Suprapubic skin (tissue), 4 donors: ENCODE measurements at regions not wholly inside any gene's neighbourhood (a gene's known extent, or its start where the extent isn't known, plus 50 kb on each side); places are given as distances from the start of the nearest gene placed in this dataset.

ENCODE experiments used
- DNase-seq, 2 donors: peaks; one replicate each; pipeline ENCODE4 v3.0.0-alpha.2; 2019; ENCODE audit warnings: low spot score in 2 of 2
- H3K27ac ChIP-seq: fragments of 200-600 bp; sonication (generic); one replicate; pipeline ENCODE4 v1.5.1; 2019
- H3K27me3 ChIP-seq: fragments of 200-600 bp; sonication (generic); one replicate; pipeline ENCODE4 v1.5.1; 2019
- H3K36me3 ChIP-seq: fragments of 200-600 bp; sonication (generic); one replicate; pipeline ENCODE4 v1.5.1; 2019
- H3K4me1 ChIP-seq: fragments of 200-600 bp; sonication (generic); one replicate; pipeline ENCODE4 v1.5.1; 2019
- H3K4me3 ChIP-seq: fragments of 200-600 bp; sonication (generic); one replicate; pipeline ENCODE4 v1.5.1; 2019; ENCODE audit warnings: mild to moderate bottlenecking
- H3K9me3 ChIP-seq: fragments of 200-600 bp; sonication (generic); one replicate; pipeline ENCODE4 v1.5.1; 2019
- CTCF ChIP-seq, 2 donors: fragments of 200-600 bp in 1 of 2; fragments of 450-650 bp in 1 of 2; sonication (generic) in 1 of 2; IDR thresholded peaks; one replicate each; pipeline ENCODE4 v1.5.1; 2016 to 2019; ENCODE audit warnings: antibody characterized with exemption in 2 of 2, mild to moderate bottlenecking in 1 of 2, moderate library complexity in 1 of 2
- EP300 ChIP-seq: sonication (generic); formaldehyde crosslinking; IDR thresholded peaks from one replicate; pipeline ENCODE4 v1.6.1; 2017; ENCODE audit warnings: antibody characterized with exemption
- POLR2A ChIP-seq, 2 donors: fragments of 450-650 bp; IDR thresholded peaks; one replicate each; pipeline ENCODE4 v1.6.1; 2017; ENCODE audit warnings: antibody characterized with exemption in 2 of 2, mild to moderate bottlenecking in 2 of 2, moderate library complexity in 2 of 2
- POLR2AphosphoS5 ChIP-seq, 3 donors: sonication (generic); formaldehyde crosslinking; IDR thresholded peaks; one replicate each; pipeline ENCODE4 v1.6.1; 2017; ENCODE audit warnings: antibody characterized with exemption in 3 of 3
- WGBS: methylation state at CpG from one replicate; pipeline ENCODE4 v1.1.5; 2018; 5-methylcytosine and 5-hydroxymethylcytosine counted together

- peaks cover 25% of the 10 kb centered on the region for H3K4me1 ChIP-seq
- H3K4me3 ChIP-seq: no peak overlapping the region
- peak overlapping the region; percentile 57 for H3K27ac ChIP-seq
- no peaks in the 10 kb centered on the region for H3K27me3 ChIP-seq
- WGBS: 33% methylated on average over 4 of the region's 4 CpGs
- TF ChIP-seq EP300 (no peak), CTCF (IDR thresholded peaks at IDR 0.05) (peak in 1 of 2 donors; percentile 3)
- DNase-seq: no peak
- H3K9me3 ChIP-seq: no peaks in the 10 kb centered on the region
- H3K36me3 ChIP-seq: no peaks in the 10 kb centered on the region
Measured at GRCh38 chr4:151962138-151962823, 201.5 kb upstream of the GATB start.

- no peak for DNase-seq
- Histone ChIP-seq H3K4me3 (no peak overlapping the region), H3K27ac (peak overlapping the region; percentile 57), H3K4me1 (peaks cover 25% of the 10 kb centered on the region), H3K36me3 (no peaks in the 10 kb centered on the region), H3K27me3 (no peaks in the 10 kb centered on the region), H3K9me3 (no peaks in the 10 kb centered on the region)
- TF ChIP-seq POLR2AphosphoS5 (IDR thresholded peaks at IDR 0.05) (no peak), EP300 (no peak)
- WGBS: 55% methylated on average over 2 of the region's 2 CpGs
Measured at GRCh38 chr4:151961456-151961855, 200.6 kb upstream of the GATB start.

- Histone ChIP-seq H3K27ac (peak overlapping the region; percentile 62), H3K36me3 (no peaks in the 10 kb centered on the region), H3K4me1 (peaks cover 25% of the 10 kb centered on the region), H3K9me3 (no peaks in the 10 kb centered on the region), H3K27me3 (no peaks in the 10 kb centered on the region), H3K4me3 (no peak overlapping the region)
- DNase-seq: no peak
- TF ChIP-seq CTCF (IDR thresholded peaks at IDR 0.05) (no peak), POLR2AphosphoS5 (IDR thresholded peaks at IDR 0.05) (no peak), POLR2A (IDR thresholded peaks at IDR 0.05) (no peak), EP300 (no peak)
- 34% methylated on average over 11 of the region's 11 CpGs for WGBS
Measured at GRCh38 chr4:151960449-151961230, 199.8 kb upstream of the GATB start.

GRCh38 chr4:151957153-151957552 is 196.3 kb upstream of the GATB start:
- peaks cover 18% of the 10 kb centered on the region for H3K4me1 ChIP-seq
- no peaks in the 10 kb centered on the region for H3K27me3 ChIP-seq
- H3K36me3 ChIP-seq: no peaks in the 10 kb centered on the region
- WGBS: 70% methylated on average over 5 of the region's 5 CpGs
- no peak overlapping the region for H3K4me3 ChIP-seq
- H3K27ac ChIP-seq: no peak overlapping the region
- H3K9me3 ChIP-seq: no peaks in the 10 kb centered on the region
- TF ChIP-seq POLR2A (IDR thresholded peaks at IDR 0.05): no peak
- TF ChIP-seq CTCF (IDR thresholded peaks at IDR 0.05): no peak
- no peak for TF ChIP-seq POLR2AphosphoS5 (IDR thresholded peaks at IDR 0.05)
- TF ChIP-seq EP300: no peak
- DNase-seq: no peak

GRCh38 chr4:151955721-151956380 is 195.0 kb upstream of the GATB start:
- Histone ChIP-seq H3K4me3 (no peak overlapping the region), H3K4me1 (peaks cover 5% of the 10 kb centered on the region), H3K9me3 (no peaks in the 10 kb centered on the region), H3K36me3 (no peaks in the 10 kb centered on the region), H3K27me3 (no peaks in the 10 kb centered on the region), H3K27ac (no peak overlapping the region)
- DNase-seq: no peak
- 89% methylated on average over 5 of the region's 5 CpGs for WGBS
- TF ChIP-seq CTCF (IDR thresholded peaks at IDR 0.05) (no peak), EP300 (no peak), POLR2AphosphoS5 (IDR thresholded peaks at IDR 0.05) (no peak), POLR2A (IDR thresholded peaks at IDR 0.05) (no peak)
